PC-9 (cell line): ENCODE measurements at regions not wholly inside any gene's neighbourhood (a gene's known extent, or its start where the extent isn't known, plus 50 kb on each side); places are given as distances from the start of the nearest gene placed in this dataset.

Experiments
- BruUV-seq: library from RNA; stranded (reverse); fragments of 400-500 nt; replicated peaks from 2 replicates; lab custom pipeline; 2021; lab: Mats Ljungman, UMichigan
- CTCF ChIA-PET: fragments of 300-600 bp; sonication (Branson Sonifier 250); formaldehyde crosslinking; loops from one replicate; lab custom pipeline; 2022; ENCODE audit warnings: antibody characterized with exemption; lab: Charles Lee
- POLR2A ChIA-PET: fragments of 300-600 bp; sonication (Branson Sonifier 250); formaldehyde crosslinking; loops from one replicate; lab custom pipeline; 2022; ENCODE audit warnings: antibody characterized with exemption; ENCODE audit not compliant: unreplicated experiment; lab: Charles Lee
- DNase-seq, 2 experiments: peaks; one replicate each; pipeline versions ENCODE4 v3.0.0 to v3.0.0-alpha.2; 2015 to 2022; ENCODE audit warnings: mixed read lengths in 1 of 2
- H2AFZ ChIP-seq: fragments of 200-600 bp; sonication (generic); 2 replicates; pipeline ENCODE4 v1.8.1; 2017; ENCODE audit warnings: antibody characterized with exemption
- H3F3A ChIP-seq: fragments of 200-600 bp; sonication (generic); 2 replicates; pipeline ENCODE4 v1.8.1; 2017; ENCODE audit warnings: antibody characterized with exemption, mild to moderate bottlenecking, low read depth; ENCODE audit not compliant: insufficient read depth
- H3K27ac ChIP-seq: fragments of 200-600 bp; sonication (generic); 2 replicates; pipeline ENCODE4 v1.6.1; 2016; ENCODE audit warnings: mixed run types
- H3K27me3 ChIP-seq: fragments of 200-600 bp; sonication (generic); 2 replicates; pipeline ENCODE4 v1.6.1; 2016; ENCODE audit warnings: low read depth, mixed run types; ENCODE audit not compliant: insufficient read depth
- H3K36me3 ChIP-seq: fragments of 200-600 bp; sonication (generic); 2 replicates; pipeline ENCODE4 v1.6.1; 2016; ENCODE audit warnings: low read depth, mixed run types
- H3K4me1 ChIP-seq: fragments of 200-600 bp; sonication (generic); replicated peaks from 2 replicates; pipeline ENCODE4 v1.6.1; 2016; ENCODE audit warnings: mixed run types; ENCODE audit not compliant: insufficient read depth
- H3K4me2 ChIP-seq: fragments of 200-600 bp; sonication (generic); 2 replicates; pipeline ENCODE4 v1.6.1; 2017; ENCODE audit warnings: mixed run types
- H3K4me3 ChIP-seq: fragments of 200-600 bp; sonication (generic); 2 replicates; pipeline ENCODE4 v1.6.1; 2016; ENCODE audit warnings: mixed run types
- H3K79me2 ChIP-seq: fragments of 200-600 bp; sonication (generic); 2 replicates; pipeline ENCODE4 v1.6.1; 2017; ENCODE audit warnings: low read depth, mixed run types
- H3K9me2 ChIP-seq: fragments of 200-600 bp; sonication (generic); 2 replicates; pipeline ENCODE4 v1.8.1; 2017; ENCODE audit warnings: mild to moderate bottlenecking; ENCODE audit not compliant: insufficient read depth
- H3K9me3 ChIP-seq: fragments of 200-600 bp; sonication (generic); 2 replicates; pipeline ENCODE4 v1.8.1; 2016; ENCODE audit warnings: low read depth; ENCODE audit not compliant: insufficient read depth
- H4K20me1 ChIP-seq: fragments of 200-600 bp; sonication (generic); 2 replicates; pipeline ENCODE4 v1.8.1; 2017; ENCODE audit not compliant: insufficient read depth
- EZH2 ChIP-seq: fragments of 200-600 bp; sonication (generic); IDR thresholded peaks from 2 replicates; pipeline ENCODE4 v1.8.0; 2017; ENCODE audit warnings: antibody characterized with exemption, low read depth
- intact Hi-C: fragments of 100-400 bp; cut with micrococcal nuclease; formaldehyde crosslinking; loops from one replicate; pipeline ENCODE4 v1.10.0; 2022; ENCODE audit not compliant: unreplicated experiment
- TF ChIP-seq, protein P1 (sequence below): fragments of 200-600 bp; sonication (generic); conservative IDR thresholded peaks from 2 replicates; pipeline ENCODE4 v1.6.1; 2017; ENCODE audit warnings: mixed run types, antibody characterized with exemption, mild to moderate bottlenecking, moderate library complexity

DNA sequence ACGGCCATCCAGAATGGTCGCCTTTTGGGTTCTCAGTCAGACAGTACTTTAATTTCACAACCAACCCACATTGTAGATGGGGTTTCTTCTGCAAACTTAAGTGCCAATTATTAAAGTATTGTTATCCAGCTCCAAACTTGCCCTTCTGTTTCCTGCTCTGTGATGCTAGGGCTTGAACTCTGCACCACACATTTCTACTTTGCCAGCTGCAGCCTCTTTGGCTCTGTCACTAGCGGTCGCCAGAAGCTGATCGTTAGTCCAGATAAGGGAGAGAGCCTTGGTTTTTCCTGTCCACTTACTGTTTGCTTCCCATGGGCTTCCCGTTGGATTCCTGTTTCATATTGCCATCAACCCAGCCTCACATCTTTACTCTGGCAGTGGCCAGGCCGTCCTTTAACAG lies 196.6 kb downstream of the ASB9 start:
- TF ChIP-seq, protein P1, sequence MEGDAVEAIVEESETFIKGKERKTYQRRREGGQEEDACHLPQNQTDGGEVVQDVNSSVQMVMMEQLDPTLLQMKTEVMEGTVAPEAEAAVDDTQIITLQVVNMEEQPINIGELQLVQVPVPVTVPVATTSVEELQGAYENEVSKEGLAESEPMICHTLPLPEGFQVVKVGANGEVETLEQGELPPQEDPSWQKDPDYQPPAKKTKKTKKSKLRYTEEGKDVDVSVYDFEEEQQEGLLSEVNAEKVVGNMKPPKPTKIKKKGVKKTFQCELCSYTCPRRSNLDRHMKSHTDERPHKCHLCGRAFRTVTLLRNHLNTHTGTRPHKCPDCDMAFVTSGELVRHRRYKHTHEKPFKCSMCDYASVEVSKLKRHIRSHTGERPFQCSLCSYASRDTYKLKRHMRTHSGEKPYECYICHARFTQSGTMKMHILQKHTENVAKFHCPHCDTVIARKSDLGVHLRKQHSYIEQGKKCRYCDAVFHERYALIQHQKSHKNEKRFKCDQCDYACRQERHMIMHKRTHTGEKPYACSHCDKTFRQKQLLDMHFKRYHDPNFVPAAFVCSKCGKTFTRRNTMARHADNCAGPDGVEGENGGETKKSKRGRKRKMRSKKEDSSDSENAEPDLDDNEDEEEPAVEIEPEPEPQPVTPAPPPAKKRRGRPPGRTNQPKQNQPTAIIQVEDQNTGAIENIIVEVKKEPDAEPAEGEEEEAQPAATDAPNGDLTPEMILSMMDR, result no peak
- TF ChIP-seq EZH2, result no peak
- Histone ChIP-seq H3K79me2 (no peaks in the 10 kb centered on the region), H2AFZ (no peak overlapping the region), H3F3A (no peaks in the 10 kb centered on the region), H4K20me1 (no peaks in the 10 kb centered on the region), H3K36me3 (no peaks in the 10 kb centered on the region), H3K9me3 (no peaks in the 10 kb centered on the region), H3K27me3 (no peaks in the 10 kb centered on the region), H3K4me2 (no peak overlapping the region), H3K27ac (no peak overlapping the region), H3K9me2 (no peaks in the 10 kb centered on the region), H3K4me3 (no peak overlapping the region), H3K4me1 (no peaks in the 10 kb centered on the region)
- CTCF ChIA-PET, result no interaction called here
- DNase-seq, result no peak
- POLR2A ChIA-PET, result no interaction called here
- BruUV-seq, result no TSS peak
- intact Hi-C loops, result no loop called here

DNA sequence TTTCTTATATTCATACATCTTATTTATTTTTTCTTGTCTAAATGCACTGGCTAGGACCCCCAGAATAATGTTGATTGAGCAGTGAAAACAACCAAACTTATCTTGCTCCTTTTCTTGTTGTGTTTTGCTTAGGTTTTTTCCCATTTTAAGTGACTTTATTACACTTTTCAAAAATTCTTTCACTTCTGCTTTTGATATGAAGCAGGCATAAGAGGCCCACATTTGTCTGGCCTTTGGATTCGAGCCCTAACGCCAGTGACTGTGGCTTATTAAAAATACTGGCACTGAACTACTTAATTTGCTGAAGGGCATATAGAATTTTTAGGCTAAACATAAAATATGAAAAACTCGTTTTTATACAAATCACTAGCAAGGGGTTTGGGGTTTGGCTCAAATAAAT lies 197.0 kb downstream of the ASB9 start:
- CTCF ChIA-PET, result no interaction called here

DNA sequence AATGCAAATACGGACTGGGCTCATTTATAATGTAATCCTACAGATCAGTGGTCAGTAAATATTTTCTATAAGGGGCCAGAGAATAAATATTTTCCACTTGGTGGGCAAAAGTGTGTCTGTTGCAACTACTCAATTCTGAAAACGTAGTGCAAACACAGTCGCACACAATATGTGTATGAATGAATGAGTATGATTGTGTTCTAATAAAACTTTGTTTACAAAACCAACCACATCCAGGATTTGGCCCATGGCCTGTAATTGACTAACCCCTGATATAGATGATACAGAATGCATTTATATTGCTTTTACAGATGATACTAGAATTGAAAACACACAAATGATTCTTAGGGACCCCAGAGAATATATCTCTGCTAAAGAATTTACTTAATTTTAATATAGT lies 197.6 kb downstream of the ASB9 start:
- no peaks in the 10 kb centered on the region for H3F3A ChIP-seq
- TF ChIP-seq EZH2, result no peak
- TF ChIP-seq, protein P1, result no peak
- no peak overlapping the region for H2AFZ ChIP-seq
- POLR2A ChIA-PET, result no interaction called here
- no TSS peak for BruUV-seq
- H3K36me3 ChIP-seq, result no peaks in the 10 kb centered on the region
- H3K9me2 ChIP-seq, result no peaks in the 10 kb centered on the region
- intact Hi-C loops, result no loop called here
- no peak overlapping the region for H3K4me3 ChIP-seq
- no peaks in the 10 kb centered on the region for H3K9me3 ChIP-seq
- DNase-seq, result no peak
- no peaks in the 10 kb centered on the region for H4K20me1 ChIP-seq
- no peaks in the 10 kb centered on the region for H3K27me3 ChIP-seq
- H3K27ac ChIP-seq, result no peak overlapping the region
- CTCF ChIA-PET, result no interaction called here
- H3K4me1 ChIP-seq, result no peaks in the 10 kb centered on the region
- H3K79me2 ChIP-seq, result no peaks in the 10 kb centered on the region
- no peak overlapping the region for H3K4me2 ChIP-seq

More for the DNA sequence above, 197.0 kb downstream of the ASB9 start:
- no peak overlapping the region for H2AFZ ChIP-seq
- H3K36me3 ChIP-seq, result no peaks in the 10 kb centered on the region
- intact Hi-C loops, result no loop called here
- POLR2A ChIA-PET, result no interaction called here
- DNase-seq, result no peak
- no peak overlapping the region for H3K4me3 ChIP-seq
- no peak overlapping the region for H3K4me2 ChIP-seq
- no peaks in the 10 kb centered on the region for H3K27me3 ChIP-seq
- no peaks in the 10 kb centered on the region for H3K9me2 ChIP-seq
- no peaks in the 10 kb centered on the region for H3K4me1 ChIP-seq
- no peaks in the 10 kb centered on the region for H3F3A ChIP-seq
- no TSS peak for BruUV-seq
- no peaks in the 10 kb centered on the region for H4K20me1 ChIP-seq
- TF ChIP-seq, protein P1, result no peak
- no peak for TF ChIP-seq EZH2
- no peaks in the 10 kb centered on the region for H3K9me3 ChIP-seq
- H3K79me2 ChIP-seq, result no peaks in the 10 kb centered on the region
- no peak overlapping the region for H3K27ac ChIP-seq
